GM12878 (cell line): ENCODE measurements at regions not wholly inside any gene's neighbourhood (a gene's known extent, or its start where the extent isn't known, plus 50 kb on each side); places are given as distances from the start of the nearest gene placed in this dataset.

Experiments
- ATAC-seq: fragments of 200-7000 bp; cut with Tn5 transposase; 3 replicates; pipeline ENCODE4 v1.9.1; 2020; ENCODE audit warnings: mild to moderate bottlenecking, moderate library complexity
- BruUV-seq: library from RNA; stranded (reverse); fragments of 400-500 nt; replicated peaks from 2 replicates; lab custom pipeline; 2021; lab: Mats Ljungman, UMichigan
- CTCF ChIA-PET: fragments of 300-600 bp; sonication (Branson Sonifier 250); formaldehyde crosslinking; extraction: SDS; loops from one replicate; lab custom pipeline; 2021; ENCODE audit warnings: inconsistent platforms; lab: Yijun Ruan, JAX
- POLR2A ChIA-PET: fragments of 350-600 bp; formaldehyde crosslinking; extraction: SDS; loops from one replicate; lab custom pipeline; 2021; ENCODE audit warnings: inconsistent platforms; lab: Charles Lee
- RAD21 ChIA-PET: fragments of 300-600 bp; sonication (Branson Sonifier 250); formaldehyde crosslinking; loops from one replicate; lab custom pipeline; 2023; ENCODE audit warnings: antibody characterized with exemption; ENCODE audit not compliant: unreplicated experiment; lab: Charles Lee
- SMC1A ChIA-PET: fragments of 300-600 bp; sonication (Branson Sonifier 250); formaldehyde crosslinking; loops from one replicate; lab custom pipeline; 2023; ENCODE audit not compliant: unreplicated experiment, uncharacterized antibody; lab: Charles Lee
- DNase-seq: peaks from one replicate; pipeline ENCODE4 v3.0.0-alpha.2; 2011; ENCODE audit warnings: low read depth, low spot score
- FAIRE-seq: peaks from 3 replicates; lab custom pipeline; 2011; peaks lifted over from hg19 to GRCh38; lab: Jason Lieb, UNC
- H2AFZ ChIP-seq: 2 replicates; pipeline ENCODE4 v1.6.0; 2011; ENCODE audit warnings: low read depth, low read length, control low read depth; ENCODE audit not compliant: control insufficient read depth
- H3K27ac ChIP-seq: 2 replicates; pipeline ENCODE4 v1.5.1; 2011; ENCODE audit warnings: control low read depth; ENCODE audit not compliant: control insufficient read depth, insufficient read depth
- H3K27me3 ChIP-seq, 2 experiments: replicated peaks in 1 of 2; 2 replicates each; pipeline versions ENCODE4 v1.6.0 to v1.6.1; 2011; ENCODE audit warnings: low read length in 1 of 2; ENCODE audit not compliant: control insufficient read depth in 2 of 2, insufficient read depth in 2 of 2
- H3K36me3 ChIP-seq, 2 experiments: 2 replicates each; pipeline ENCODE4 v1.5.1; 2011; ENCODE audit warnings: low read length in 1 of 2; ENCODE audit not compliant: control insufficient read depth in 2 of 2, insufficient read depth in 2 of 2
- H3K4me1 ChIP-seq: 2 replicates; pipeline ENCODE4 v1.6.1; 2011; ENCODE audit warnings: mild to moderate bottlenecking, low read length, moderate library complexity, mixed read lengths; ENCODE audit not compliant: control insufficient read depth, insufficient read depth
- H3K4me2 ChIP-seq: 2 replicates; pipeline ENCODE4 v1.6.0; 2011; ENCODE audit warnings: control low read depth; ENCODE audit not compliant: control insufficient read depth, insufficient read depth
- H3K4me3 ChIP-seq: fragments of 200-600 bp; sonication (generic); 2 replicates; pipeline ENCODE4 v1.5.1; 2016
- H3K79me2 ChIP-seq: 2 replicates; pipeline ENCODE4 v1.6.0; 2011; ENCODE audit warnings: low read length; ENCODE audit not compliant: control insufficient read depth, insufficient read depth
- H3K9ac ChIP-seq: 2 replicates; pipeline ENCODE4 v1.8.0; 2011; ENCODE audit warnings: low read length, control low read depth, mixed read lengths; ENCODE audit not compliant: control insufficient read depth, insufficient read depth
- H3K9me3 ChIP-seq: replicated peaks from 3 replicates; pipeline ENCODE4 v1.5.1; 2011; ENCODE audit warnings: mild to moderate bottlenecking, low read length; ENCODE audit not compliant: control insufficient read depth, insufficient read depth
- H4K20me1 ChIP-seq: 2 replicates; pipeline ENCODE4 v1.6.0; 2011; ENCODE audit not compliant: control insufficient read depth, insufficient read depth
- ASH2L ChIP-seq: fragments of 300-600, 200-600 bp; sonication (generic); IDR thresholded peaks from 2 replicates; pipeline ENCODE4 v1.6.1; 2017; ENCODE audit warnings: low read depth, mild to moderate bottlenecking, borderline replicate concordance
- CTCF ChIP-seq, 3 experiments: IDR thresholded peaks in 2 of 3; conservative IDR thresholded peaks in 1 of 3; 2 replicates each; pipeline ENCODE4 v1.5.1; 2011; ENCODE audit warnings: low read depth in 3 of 3, low read length in 3 of 3, mild to moderate bottlenecking in 3 of 3, control low read depth in 2 of 3, moderate library complexity in 2 of 3, inconsistent platforms in 1 of 3, mixed read lengths in 1 of 3; ENCODE audit not compliant: control insufficient read depth in 2 of 3, insufficient read depth in 1 of 3; ENCODE audit errors: extremely low read depth in 1 of 3
- FOXK2 ChIP-seq: fragments of 450-650 bp; IDR thresholded peaks from 2 replicates; pipeline ENCODE4 v1.6.1; 2017; ENCODE audit warnings: mild to moderate bottlenecking, moderate library complexity
- HSF1 ChIP-seq: fragments of 150-350 bp; IDR thresholded peaks from 2 replicates; pipeline ENCODE4 v1.6.1; 2014; ENCODE audit warnings: mild to moderate bottlenecking, low read depth, low read length
- IRF4 ChIP-seq: IDR thresholded peaks from 2 replicates; pipeline ENCODE4 v1.6.1; 2011; ENCODE audit warnings: low read depth, low read length
- KLF5 ChIP-seq: fragments of 450-650 bp; IDR thresholded peaks from 2 replicates; pipeline ENCODE4 v1.6.1; 2014; ENCODE audit warnings: mild to moderate bottlenecking; ENCODE audit not compliant: partially characterized antibody
- MEF2B ChIP-seq: fragments of 450-650 bp; IDR thresholded peaks from 2 replicates; pipeline ENCODE4 v1.6.1; 2018; ENCODE audit warnings: mild to moderate bottlenecking, moderate library complexity; ENCODE audit not compliant: partially characterized antibody, poor library complexity, severe bottlenecking
- MTA2 ChIP-seq: fragments of 450-650 bp; IDR thresholded peaks from 2 replicates; pipeline ENCODE4 v1.6.1; 2016; ENCODE audit warnings: low read depth, mild to moderate bottlenecking, moderate library complexity
- MTA3 ChIP-seq: IDR thresholded peaks from 2 replicates; pipeline ENCODE4 v1.6.1; 2012; ENCODE audit warnings: low read length, inconsistent platforms, borderline replicate concordance
- SRF ChIP-seq, 2 experiments: IDR thresholded peaks; 2 replicates each; pipeline ENCODE4 v1.6.1; 2011; ENCODE audit warnings: low read depth in 2 of 2, low read length in 2 of 2, mild to moderate bottlenecking in 1 of 2, moderate library complexity in 1 of 2
- WGBS: methylation state at CpG from one replicate; pipeline ENCODE4 v1.1.6; 2016; ENCODE audit warnings: low lambda C conversion rate; ENCODE audit not compliant: insufficient replicate concordance, insufficient coverage; ENCODE audit errors: missing lambda C conversion rate; 5-methylcytosine and 5-hydroxymethylcytosine counted together
- in situ Hi-C: fragments of 300-500 bp; cut with MboI; formaldehyde crosslinking; loops from 9 replicates; pipeline ENCODE4 v1.14.3; 2018; ENCODE audit warnings: mixed read lengths
- intact Hi-C: fragments of 100-400 bp; cut with micrococcal nuclease; formaldehyde crosslinking; loops from one replicate; pipeline ENCODE4 v1.14.2; 2022; ENCODE audit not compliant: unreplicated experiment
- TF ChIP-seq, protein P1 (sequence below): IDR thresholded peaks from 2 replicates; pipeline ENCODE4 v1.6.1; 2011; ENCODE audit warnings: low read depth, low read length, improper control_type of control experiment, borderline replicate concordance
- TF ChIP-seq, protein P2 (sequence below): IDR thresholded peaks from 2 replicates; pipeline ENCODE4 v1.6.1; 2012; ENCODE audit warnings: low read depth, low read length, improper control_type of control experiment

GRCh38 chr13:76570510-76570971, 315.7 kb downstream of the KCTD12 start:
- intact Hi-C loops, result no loop called here
- Histone ChIP-seq H3K27me3 (no peaks in the 10 kb centered on the region), H3K4me1 (no peaks in the 10 kb centered on the region), H3K4me3 (no peak overlapping the region), H3K4me2 (no peak overlapping the region), H4K20me1 (no peaks in the 10 kb centered on the region), H2AFZ (no peak overlapping the region), H3K9me3 (no peaks in the 10 kb centered on the region), H3K9ac (no peak overlapping the region), H3K27ac (no peak overlapping the region), H3K36me3 (no peaks in the 10 kb centered on the region), H3K79me2 (no peaks in the 10 kb centered on the region)
- no peak for FAIRE-seq
- ATAC-seq, result no peak
- POLR2A ChIA-PET, result no interaction called here
- in situ Hi-C loops, result no loop called here
- TF ChIP-seq, protein P1, sequence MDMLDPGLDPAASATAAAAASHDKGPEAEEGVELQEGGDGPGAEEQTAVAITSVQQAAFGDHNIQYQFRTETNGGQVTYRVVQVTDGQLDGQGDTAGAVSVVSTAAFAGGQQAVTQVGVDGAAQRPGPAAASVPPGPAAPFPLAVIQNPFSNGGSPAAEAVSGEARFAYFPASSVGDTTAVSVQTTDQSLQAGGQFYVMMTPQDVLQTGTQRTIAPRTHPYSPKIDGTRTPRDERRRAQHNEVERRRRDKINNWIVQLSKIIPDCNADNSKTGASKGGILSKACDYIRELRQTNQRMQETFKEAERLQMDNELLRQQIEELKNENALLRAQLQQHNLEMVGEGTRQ, result no peak
- 54% methylated on average over 1 of the region's 1 CpG for WGBS
- BruUV-seq, result no TSS peak
- RAD21 ChIA-PET, result no interaction called here
- CTCF ChIA-PET, result no interaction called here
- DNase-seq, result no peak
- SMC1A ChIA-PET, result no interaction called here

DNA sequence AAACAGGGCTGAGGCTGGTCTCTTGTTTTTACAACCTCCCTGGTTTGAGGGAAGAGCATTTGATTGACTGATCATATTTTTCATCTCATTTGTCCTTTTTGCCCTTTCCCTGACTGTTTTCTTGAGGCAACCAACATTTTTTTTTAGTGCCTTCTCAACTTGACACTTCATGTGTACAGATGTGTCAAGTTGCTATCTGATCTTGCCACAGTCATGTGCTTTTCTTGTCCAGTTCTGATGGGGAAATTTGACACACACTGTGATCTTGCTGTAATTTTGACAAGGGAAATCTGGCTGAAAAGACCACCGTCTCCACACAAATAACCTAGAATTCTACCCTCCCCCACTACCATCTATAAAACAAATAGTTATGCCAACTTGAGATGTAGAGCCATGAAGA, 329.6 kb downstream of the KCTD12 start:
- no peaks in the 10 kb centered on the region for H3K79me2 ChIP-seq
- FAIRE-seq, result no peak
- no peaks in the 10 kb centered on the region for H4K20me1 ChIP-seq
- TF ChIP-seq MTA2, result no peak
- no peak for TF ChIP-seq HSF1
- no peak for TF ChIP-seq CTCF (IDR thresholded peaks at IDR 0.05 in 2 of 3, conservative IDR thresholded peaks at IDR 0.05 in 1 of 3; ENCODE audit: control insufficient read depth in 2 of 3, extremely low read depth in 1 of 3, insufficient read depth in 1 of 3, low read depth in 3 of 3, low read length in 3 of 3)
- no peak for TF ChIP-seq MEF2B
- no peak for TF ChIP-seq FOXK2
- TF ChIP-seq MTA3, result no peak
- TF ChIP-seq, protein P2, sequence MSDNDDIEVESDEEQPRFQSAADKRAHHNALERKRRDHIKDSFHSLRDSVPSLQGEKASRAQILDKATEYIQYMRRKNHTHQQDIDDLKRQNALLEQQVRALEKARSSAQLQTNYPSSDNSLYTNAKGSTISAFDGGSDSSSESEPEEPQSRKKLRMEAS, result no peak
- TF ChIP-seq KLF5, result no peak
- no peak for TF ChIP-seq ASH2L
- no peak for TF ChIP-seq SRF (IDR thresholded peaks at IDR 0.05; ENCODE audit: low read depth in 2 of 2, low read length in 2 of 2)
- TF ChIP-seq IRF4, result no peak
- WGBS, result 29% methylated on average over 1 of the region's 1 CpG
- RAD21 ChIA-PET, result no interaction called here
- H3K4me3 ChIP-seq, result no peak overlapping the region
- H3K9me3 ChIP-seq, result no peaks in the 10 kb centered on the region
- H3K4me1 ChIP-seq, result no peaks in the 10 kb centered on the region
- POLR2A ChIA-PET, result no interaction called here
- no peak overlapping the region for H3K4me2 ChIP-seq
- H3K9ac ChIP-seq, result no peak overlapping the region
- no peak for ATAC-seq
- H3K27me3 ChIP-seq, result no peaks in the 10 kb centered on the region
- CTCF ChIA-PET, result no interaction called here
- no peak overlapping the region for H2AFZ ChIP-seq
- H3K36me3 ChIP-seq, result no peaks in the 10 kb centered on the region
- BruUV-seq, result no TSS peak
- SMC1A ChIA-PET, result interaction anchor here (0.6 kb wide), 1 partner anchor 1595 kb away, joined by 3 read pairs; no protein-coding TSS in a partner anchor
- intact Hi-C loops, result no loop called here
- in situ Hi-C loops, result no loop called here
- H3K27ac ChIP-seq, result no peak overlapping the region
- DNase-seq, result no peak
